ENCODE measurements at regions not wholly inside any gene's neighbourhood (a gene's known extent, or its start where the extent isn't known, plus 50 kb on each side); places are given as distances from the start of the nearest gene placed in this dataset.

DNA sequence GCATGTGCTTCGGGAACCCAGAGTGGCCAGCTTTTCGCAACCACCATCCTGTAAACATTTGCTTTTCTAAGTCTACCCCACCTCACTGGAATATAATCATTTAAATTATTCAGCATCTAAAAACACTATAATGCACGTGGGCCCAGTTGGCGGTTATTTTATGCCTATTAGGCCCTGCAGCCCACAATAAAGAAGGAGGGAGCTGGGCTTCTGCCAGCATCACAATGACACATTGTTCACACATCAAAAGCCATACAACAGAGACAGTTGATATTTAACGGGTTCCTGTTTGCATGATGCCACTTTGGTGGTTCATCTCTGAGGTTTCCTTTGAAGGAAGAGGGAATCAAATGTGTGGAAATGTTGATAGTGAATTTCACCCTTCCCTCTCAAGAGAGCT is 916.0 kb upstream of the CELF4 start:
- TF ChIP-seq CTCF (conservative IDR thresholded peaks at IDR 0.05; ENCODE audit: low read length) = no peak
- TF ChIP-seq EZH2phosphoT487 (IDR thresholded peaks at IDR 0.05; ENCODE audit: borderline replicate concordance, low read depth, low read length) = no peak
